Pancreas (tissue), 10 donors: ENCODE measurements at regions not wholly inside any gene's neighbourhood (a gene's known extent, or its start where the extent isn't known, plus 50 kb on each side); places are given as distances from the start of the nearest gene placed in this dataset.

ENCODE experiments used
- ATAC-seq, 4 donors: fragments of 200-7000 bp; cut with Tn5 transposase; one replicate each; pipeline versions ENCODE4 v1.8.0 to v1.9.1; 2020; ENCODE audit warnings: mild to moderate bottlenecking in 4 of 4, moderate library complexity in 4 of 4
- DNase-seq, 6 donors: peaks; one replicate each; pipeline ENCODE4 v3.0.0-alpha.2; 2020
- FAIRE-seq: peaks from 2 replicates; lab custom pipeline; 2012; peaks lifted over from hg19 to GRCh38; lab: Jason Lieb, UNC
- H3K27ac ChIP-seq, 4 donors: fragments of 200-600 bp; sonication (generic); 1 replicate in 3 of 4; 2 replicates in 1 of 4; pipeline versions ENCODE4 v1.5.0 to v1.8.0; 2020
- H3K27me3 ChIP-seq, 4 donors: fragments of 200-600 bp; one replicate each; pipeline ENCODE4 v1.8.0; 2021
- H3K36me3 ChIP-seq, 3 donors: fragments of 200-600 bp; sonication (generic) in 1 of 3; one replicate each; pipeline versions ENCODE4 v1.5.0 to v1.8.0; 2020 to 2021
- H3K4me1 ChIP-seq, 3 donors: fragments of 200-600 bp; one replicate each; pipeline ENCODE4 v1.8.0; 2021
- H3K4me3 ChIP-seq, 4 donors: fragments of 200-600 bp; sonication (generic) in 2 of 4; one replicate each; pipeline versions ENCODE4 v1.5.0 to v1.8.0; 2020 to 2021
- H3K9me3 ChIP-seq, 4 donors: fragments of 200-600 bp; one replicate each; pipeline ENCODE4 v1.8.0; 2021
- WGBS, 2 donors: extraction: QIAGEN DNeasy Blood & Tissue Kit; methylation state at CpG; one replicate each; pipeline ENCODE4 v1.1.7; 2013; 5-methylcytosine and 5-hydroxymethylcytosine counted together
- intact Hi-C, 3 donors: fragments of 100-400 bp; cut with DNase I; formaldehyde crosslinking; loops; one replicate each; pipeline versions ENCODE4 v1.11.1 to v1.14.2; 2022
- TF ChIP-seq, protein P1 (sequence below), 4 donors: fragments of 200-600 bp; sonication (generic) in 3 of 4; IDR thresholded peaks; one replicate each; pipeline versions ENCODE4 v1.5.0 to v1.8.0; 2021; ENCODE audit warnings: antibody characterized with exemption in 4 of 4
- donor health status: healthy with polysubstance abuse.
- donor health status: DM: no; HTN: no; CAD: no; lungs with moderate emphysema.
- donor health status: DM: no; HTN: no; CAD: no.
- donor health status: control.
- donor health status: control.
- donor health status: Bipolar disorder and iron deficiency.
- donor health status: DM: yes; HTN: yes; CAD: no.
- donor health status: DM: no; HTN: no; CAD: no.
- donor health status: DM: no; HTN: no; CAD: no.
- donor health status: DM: yes; HTN: yes; CAD: no.

DNA sequence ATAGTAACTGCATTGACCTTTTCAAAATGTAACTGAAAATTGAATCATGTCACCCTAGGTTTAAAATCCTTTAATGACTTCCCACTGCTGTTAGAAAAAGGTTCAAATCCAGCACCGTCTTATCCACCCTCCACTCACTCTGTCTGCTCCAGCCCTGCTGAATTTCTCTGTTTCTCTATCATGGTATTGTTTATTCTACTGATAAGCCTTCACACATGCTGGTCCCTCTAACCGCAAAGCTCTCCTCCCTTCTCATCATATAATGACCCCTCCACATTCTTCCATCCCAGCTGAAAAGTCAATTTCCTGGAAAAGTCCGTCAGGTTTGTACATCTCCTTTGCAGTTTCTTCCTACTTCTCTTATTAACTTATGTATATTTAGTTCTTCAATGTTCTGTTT is 389.2 kb upstream of the F9 start:
- H3K36me3 ChIP-seq = no peaks in the 10 kb centered on the region
- TF ChIP-seq, protein P1, sequence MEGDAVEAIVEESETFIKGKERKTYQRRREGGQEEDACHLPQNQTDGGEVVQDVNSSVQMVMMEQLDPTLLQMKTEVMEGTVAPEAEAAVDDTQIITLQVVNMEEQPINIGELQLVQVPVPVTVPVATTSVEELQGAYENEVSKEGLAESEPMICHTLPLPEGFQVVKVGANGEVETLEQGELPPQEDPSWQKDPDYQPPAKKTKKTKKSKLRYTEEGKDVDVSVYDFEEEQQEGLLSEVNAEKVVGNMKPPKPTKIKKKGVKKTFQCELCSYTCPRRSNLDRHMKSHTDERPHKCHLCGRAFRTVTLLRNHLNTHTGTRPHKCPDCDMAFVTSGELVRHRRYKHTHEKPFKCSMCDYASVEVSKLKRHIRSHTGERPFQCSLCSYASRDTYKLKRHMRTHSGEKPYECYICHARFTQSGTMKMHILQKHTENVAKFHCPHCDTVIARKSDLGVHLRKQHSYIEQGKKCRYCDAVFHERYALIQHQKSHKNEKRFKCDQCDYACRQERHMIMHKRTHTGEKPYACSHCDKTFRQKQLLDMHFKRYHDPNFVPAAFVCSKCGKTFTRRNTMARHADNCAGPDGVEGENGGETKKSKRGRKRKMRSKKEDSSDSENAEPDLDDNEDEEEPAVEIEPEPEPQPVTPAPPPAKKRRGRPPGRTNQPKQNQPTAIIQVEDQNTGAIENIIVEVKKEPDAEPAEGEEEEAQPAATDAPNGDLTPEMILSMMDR (IDR thresholded peaks at IDR 0.05) = no peak
- no peaks in the 10 kb centered on the region for H3K27me3 ChIP-seq
- DNase-seq (no peak), FAIRE-seq (no peak), ATAC-seq (no peak)
- H3K9me3 ChIP-seq = no peaks in the 10 kb centered on the region
- H3K4me3 ChIP-seq = no peak overlapping the region
- intact Hi-C loops = no loop called here
- H3K4me1 ChIP-seq = no peaks in the 10 kb centered on the region
- WGBS, 2 donors = 43 to 44% methylated on average over 3 of the region's 3 CpGs
- no peak overlapping the region for H3K27ac ChIP-seq

DNA sequence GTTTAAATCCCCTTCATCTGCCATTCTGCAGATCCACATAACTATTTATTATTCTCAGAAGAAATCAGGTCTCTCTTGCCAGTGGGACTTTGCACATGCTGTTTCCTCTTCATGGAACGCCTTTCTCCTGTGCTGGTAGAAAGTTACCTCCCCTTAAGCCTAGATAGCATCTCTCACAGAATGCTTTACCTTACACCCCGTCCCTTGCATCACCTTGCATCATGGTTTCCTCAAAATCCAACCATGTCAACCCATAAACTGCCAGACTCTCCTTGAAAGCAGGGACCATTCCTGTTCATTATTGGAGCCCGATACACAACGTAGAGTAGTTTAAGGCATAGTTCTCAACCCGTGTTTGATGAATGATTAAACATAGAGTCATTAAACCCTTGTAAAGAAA is 396.2 kb upstream of the F9 start:
- TF ChIP-seq, protein P1 (IDR thresholded peaks at IDR 0.05) = no peak

DNA sequence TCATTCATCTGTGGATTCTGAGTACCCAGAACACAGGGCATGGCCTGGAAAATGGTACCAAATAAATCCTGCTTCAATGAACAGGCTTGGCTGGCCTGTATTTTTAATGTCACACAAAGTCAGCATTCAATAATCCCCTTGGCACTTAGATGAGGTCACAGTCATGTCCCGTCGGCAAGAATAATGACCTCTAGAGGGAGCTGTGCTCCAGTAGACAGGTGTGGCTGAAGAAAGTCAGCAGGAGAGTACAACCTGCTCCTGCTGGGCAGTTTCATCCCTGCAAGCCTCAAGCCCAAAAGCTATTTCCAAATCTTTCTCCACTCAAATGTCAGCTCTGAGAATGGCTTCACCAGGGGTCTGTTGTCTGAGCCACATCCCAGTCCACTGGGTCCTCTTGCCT is 404.0 kb upstream of the F9 start:
- FAIRE-seq (no peak), ATAC-seq (peak in 3 of 4 donors; percentile 82 to 92 (median 91)), DNase-seq (peak in 4 of 6 donors; percentile 11 to 54 (median 23))
- H3K4me3 ChIP-seq = no peak overlapping the region
- intact Hi-C loops = loop anchor here in 1 of 3 donors (10.0 kb wide), 1 partner anchor 428 kb away; no protein-coding TSS in a partner anchor
- no peaks in the 10 kb centered on the region for H3K4me1 ChIP-seq
- no peaks in the 10 kb centered on the region for H3K9me3 ChIP-seq
- H3K27me3 ChIP-seq = peaks cover 0 to 4% (median 0%) of the 10 kb centered on the region in 4 donors
- WGBS, 2 donors = 2 to 3% methylated on average over 2 of the region's 2 CpGs
- TF ChIP-seq, protein P1 (IDR thresholded peaks at IDR 0.05) = peak; percentile 18 to 53 (median 44)
- H3K36me3 ChIP-seq = no peaks in the 10 kb centered on the region
- no peak overlapping the region for H3K27ac ChIP-seq

More for the DNA sequence above, 396.2 kb upstream of the F9 start:
- H3K4me3 ChIP-seq = no peak overlapping the region
- no peak for FAIRE-seq
- intact Hi-C loops = no loop called here
- peaks cover 0 to 11% (median 0%) of the 10 kb centered on the region in 4 donors for H3K27me3 ChIP-seq
- 50 to 62% methylated on average over 5 of the region's 5 CpGs for WGBS, 2 donors
- no peak for ATAC-seq
- no peaks in the 10 kb centered on the region for H3K36me3 ChIP-seq
- H3K9me3 ChIP-seq = no peaks in the 10 kb centered on the region
- H3K27ac ChIP-seq = no peak overlapping the region
- no peaks in the 10 kb centered on the region for H3K4me1 ChIP-seq
- DNase-seq = no peak

DNA sequence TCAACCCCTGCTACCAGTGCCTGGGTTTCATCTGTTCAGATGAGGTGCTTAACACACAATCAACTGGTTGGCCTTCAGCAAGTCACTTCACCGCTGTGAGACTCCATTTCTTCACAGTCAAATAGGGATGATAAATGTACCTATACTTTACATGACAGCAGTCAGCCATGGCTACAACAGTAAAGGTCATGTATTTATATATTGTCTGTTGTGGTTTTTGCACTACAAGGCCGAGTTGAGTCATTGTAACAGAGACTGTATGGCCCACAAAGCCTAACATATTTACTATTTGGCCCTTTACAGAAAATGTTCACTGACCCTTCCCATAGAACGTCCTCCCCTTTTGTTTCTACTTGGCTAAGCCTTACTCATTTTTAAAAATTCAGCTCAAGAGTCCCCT is 404.6 kb upstream of the F9 start:
- ATAC-seq (no peak), FAIRE-seq (no peak), DNase-seq (no peak)
- WGBS, 2 donors = 50 to 56% methylated on average over 3 of the region's 3 CpGs
- Histone ChIP-seq H3K4me1 (no peaks in the 10 kb centered on the region), H3K4me3 (no peak overlapping the region), H3K27ac (no peak overlapping the region), H3K27me3 (peaks cover 0 to 2% (median 0%) of the 10 kb centered on the region in 4 donors), H3K9me3 (no peaks in the 10 kb centered on the region), H3K36me3 (no peaks in the 10 kb centered on the region)
- intact Hi-C loops = loop anchor here in 1 of 3 donors (10.0 kb wide), 1 partner anchor 429 kb away; no protein-coding TSS in a partner anchor
- TF ChIP-seq, protein P1 (IDR thresholded peaks at IDR 0.05) = no peak

DNA sequence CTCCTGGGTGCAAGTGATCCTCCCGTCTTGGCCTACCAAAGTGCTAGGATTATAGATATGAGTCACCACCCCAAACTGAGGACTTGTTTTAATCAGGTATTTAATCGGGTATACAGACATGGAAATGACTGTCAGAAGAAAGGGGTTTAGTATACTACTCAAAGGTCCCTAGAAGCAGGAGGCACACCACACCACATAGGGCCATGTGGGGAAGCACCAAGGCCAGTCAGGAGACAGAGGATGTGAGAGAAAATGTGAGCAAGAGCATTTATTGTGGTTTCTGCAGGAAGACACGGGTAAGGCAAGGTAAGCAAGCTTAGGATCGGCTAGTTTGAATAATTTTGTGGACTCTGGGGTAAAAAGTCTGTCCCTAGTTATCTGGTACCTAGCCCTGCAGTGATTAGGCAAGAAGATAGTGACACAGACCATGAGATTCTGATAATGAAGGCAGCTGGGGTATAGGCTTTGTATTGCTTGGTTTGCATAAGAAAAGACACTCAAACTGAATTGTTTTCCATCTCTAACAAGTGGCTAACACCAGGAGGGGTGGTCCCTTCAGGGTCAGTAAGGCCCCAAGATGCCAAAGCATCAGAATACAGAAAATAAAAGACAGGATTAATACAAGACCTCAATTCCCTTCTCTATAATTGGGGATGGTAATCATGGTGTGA is 408.8 kb upstream of the F9 start:
- Histone ChIP-seq H3K36me3 (no peaks in the 10 kb centered on the region), H3K27ac (no peak overlapping the region), H3K4me1 (no peaks in the 10 kb centered on the region), H3K4me3 (no peak overlapping the region), H3K9me3 (no peaks in the 10 kb centered on the region), H3K27me3 (peaks cover 0 to 7% (median 0%) of the 10 kb centered on the region in 4 donors)
- TF ChIP-seq, protein P1 (IDR thresholded peaks at IDR 0.05) = no peak
- 56 to 61% methylated on average over 4 of the region's 4 CpGs for WGBS, 2 donors
- FAIRE-seq = no peak
- ATAC-seq = no peak
- intact Hi-C loops = loop anchor here in 1 of 3 donors (10.0 kb wide), 1 partner anchor 433 kb away; no protein-coding TSS in a partner anchor
- DNase-seq = no peak
